HepG2 (cell line): ENCODE measurements at regions not wholly inside any gene's neighbourhood (a gene's known extent, or its start where the extent isn't known, plus 50 kb on each side); places are given as distances from the start of the nearest gene placed in this dataset.

Experiments
- CHD2 ChIP-seq: IDR thresholded peaks from 2 replicates; pipeline ENCODE4 v1.6.1; 2011; ENCODE audit warnings: low read depth, low read length, improper control_type of control experiment
- FOXP1 ChIP-seq, 2 experiments: fragments of 450-650 bp in 1 of 2; IDR thresholded peaks; 2 replicates each; pipeline ENCODE4 v1.6.1; 2017 to 2018; ENCODE audit warnings: antibody characterized with exemption in 1 of 2
- KDM5A ChIP-seq: fragments of 200-600 bp; sonication (generic); IDR thresholded peaks from 2 replicates; pipeline ENCODE4 v1.7.0; 2018; ENCODE audit warnings: antibody characterized with exemption, mild to moderate bottlenecking, low read length, borderline replicate concordance
- MEIS2 ChIP-seq: sonication (generic); formaldehyde crosslinking; IDR thresholded peaks from 2 replicates; pipeline ENCODE4 v1.9.0; 2021; ENCODE audit warnings: mild to moderate bottlenecking, missing genetic modification reagents
- PRDM10 ChIP-seq: sonication (generic); formaldehyde crosslinking; IDR thresholded peaks from 2 replicates; pipeline ENCODE4 v1.4.0; 2020; ENCODE audit warnings: low read depth, missing genetic modification reagents
- SRSF1 ChIP-seq: fragments of 200-400 bp; formaldehyde crosslinking; optimal IDR thresholded peaks from 2 replicates; pipeline ENCODE3; 2017; ENCODE audit warnings: mild to moderate bottlenecking, low read depth, low read length, moderate library complexity
- THYN1 ChIP-seq: sonication (generic); formaldehyde crosslinking; IDR thresholded peaks from 2 replicates; pipeline ENCODE4 v1.8.1; 2023; ENCODE audit warnings: low read depth, mild to moderate bottlenecking, moderate library complexity, missing genetic modification reagents, borderline replicate concordance
- ZMYM4 ChIP-seq: sonication (generic); formaldehyde crosslinking; IDR thresholded peaks from 2 replicates; pipeline ENCODE4 v1.8.1; 2023; ENCODE audit warnings: mild to moderate bottlenecking, missing genetic modification reagents
- ZNF12 ChIP-seq: sonication (generic); formaldehyde crosslinking; IDR thresholded peaks from 2 replicates; pipeline ENCODE4 v1.5.0; 2020; ENCODE audit warnings: missing genetic modification reagents
- ZNF296 ChIP-seq: sonication (generic); formaldehyde crosslinking; conservative IDR thresholded peaks from 2 replicates; pipeline ENCODE4 v1.5.0; 2020; ENCODE audit warnings: mild to moderate bottlenecking, missing genetic modification reagents
- ZNF337 ChIP-seq: sonication (generic); formaldehyde crosslinking; IDR thresholded peaks from 2 replicates; pipeline ENCODE4 v1.5.1; 2020; ENCODE audit warnings: missing genetic modification reagents, low read depth, mild to moderate bottlenecking, borderline replicate concordance
- ZNF383 ChIP-seq: sonication (generic); formaldehyde crosslinking; IDR thresholded peaks from 2 replicates; pipeline ENCODE4 v1.4.0; 2020; ENCODE audit warnings: missing genetic modification reagents, mild to moderate bottlenecking, borderline replicate concordance
- ZNF589 ChIP-seq: sonication (generic); formaldehyde crosslinking; conservative IDR thresholded peaks from 2 replicates; pipeline ENCODE4 v1.8.0; 2022; ENCODE audit warnings: mild to moderate bottlenecking, moderate library complexity, missing genetic modification reagents
- ZNF773 ChIP-seq: sonication (generic); formaldehyde crosslinking; IDR thresholded peaks from 2 replicates; pipeline ENCODE4 v1.4.0; 2020; ENCODE audit warnings: missing genetic modification reagents, borderline replicate concordance
- ZNF777 ChIP-seq: sonication (generic); formaldehyde crosslinking; IDR thresholded peaks from 2 replicates; pipeline ENCODE4 v1.4.0; 2020; ENCODE audit warnings: missing genetic modification reagents
- ZNF792 ChIP-seq: IDR thresholded peaks from 2 replicates; pipeline ENCODE4 v1.6.1; 2016
- TF ChIP-seq, protein P1 (sequence below): IDR thresholded peaks from 2 replicates; pipeline ENCODE4 v1.6.1; 2018; ENCODE audit warnings: missing genetic modification reagents
- TF ChIP-seq, protein P2 (sequence below): sonication (generic); formaldehyde crosslinking; IDR thresholded peaks from 2 replicates; pipeline ENCODE4 v1.4.0; 2020; ENCODE audit warnings: mild to moderate bottlenecking, missing genetic modification reagents

GRCh38 chr2:152242787-152243472, 67.4 kb upstream of the STAM2 start (continued):
- TF ChIP-seq THYN1 (CRISPR knock-in tag) (no peak), KDM5A (no peak), FOXP1 (IDR thresholded peaks at IDR 0.05) (no peak), FOXP1 (CRISPR knock-in tag; IDR thresholded peaks at IDR 0.05) (no peak), ZNF12 (CRISPR knock-in tag) (no peak), ZNF773 (CRISPR knock-in tag) (no peak), ZNF337 (CRISPR knock-in tag) (no peak), ZNF777 (CRISPR knock-in tag) (no peak), ZNF296 (CRISPR knock-in tag) (no peak), PRDM10 (CRISPR knock-in tag) (no peak), SRSF1 (no peak), CHD2 (no peak), ZNF589 (CRISPR knock-in tag) (no peak), ZNF792 (CRISPR knock-in tag) (0 out of 2 replicates have a peak, but pooled peaks have one; percentile 25), MEIS2 (CRISPR knock-in tag) (no peak), ZMYM4 (CRISPR knock-in tag) (peak; percentile 42; the same call in 1 of the 2 replicates), ZNF383 (CRISPR knock-in tag) (no peak)
- TF ChIP-seq, protein P1, sequence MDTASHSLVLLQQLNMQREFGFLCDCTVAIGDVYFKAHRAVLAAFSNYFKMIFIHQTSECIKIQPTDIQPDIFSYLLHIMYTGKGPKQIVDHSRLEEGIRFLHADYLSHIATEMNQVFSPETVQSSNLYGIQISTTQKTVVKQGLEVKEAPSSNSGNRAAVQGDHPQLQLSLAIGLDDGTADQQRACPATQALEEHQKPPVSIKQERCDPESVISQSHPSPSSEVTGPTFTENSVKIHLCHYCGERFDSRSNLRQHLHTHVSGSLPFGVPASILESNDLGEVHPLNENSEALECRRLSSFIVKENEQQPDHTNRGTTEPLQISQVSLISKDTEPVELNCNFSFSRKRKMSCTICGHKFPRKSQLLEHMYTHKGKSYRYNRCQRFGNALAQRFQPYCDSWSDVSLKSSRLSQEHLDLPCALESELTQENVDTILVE (CRISPR knock-in tag), result no peak
- TF ChIP-seq, protein P2, sequence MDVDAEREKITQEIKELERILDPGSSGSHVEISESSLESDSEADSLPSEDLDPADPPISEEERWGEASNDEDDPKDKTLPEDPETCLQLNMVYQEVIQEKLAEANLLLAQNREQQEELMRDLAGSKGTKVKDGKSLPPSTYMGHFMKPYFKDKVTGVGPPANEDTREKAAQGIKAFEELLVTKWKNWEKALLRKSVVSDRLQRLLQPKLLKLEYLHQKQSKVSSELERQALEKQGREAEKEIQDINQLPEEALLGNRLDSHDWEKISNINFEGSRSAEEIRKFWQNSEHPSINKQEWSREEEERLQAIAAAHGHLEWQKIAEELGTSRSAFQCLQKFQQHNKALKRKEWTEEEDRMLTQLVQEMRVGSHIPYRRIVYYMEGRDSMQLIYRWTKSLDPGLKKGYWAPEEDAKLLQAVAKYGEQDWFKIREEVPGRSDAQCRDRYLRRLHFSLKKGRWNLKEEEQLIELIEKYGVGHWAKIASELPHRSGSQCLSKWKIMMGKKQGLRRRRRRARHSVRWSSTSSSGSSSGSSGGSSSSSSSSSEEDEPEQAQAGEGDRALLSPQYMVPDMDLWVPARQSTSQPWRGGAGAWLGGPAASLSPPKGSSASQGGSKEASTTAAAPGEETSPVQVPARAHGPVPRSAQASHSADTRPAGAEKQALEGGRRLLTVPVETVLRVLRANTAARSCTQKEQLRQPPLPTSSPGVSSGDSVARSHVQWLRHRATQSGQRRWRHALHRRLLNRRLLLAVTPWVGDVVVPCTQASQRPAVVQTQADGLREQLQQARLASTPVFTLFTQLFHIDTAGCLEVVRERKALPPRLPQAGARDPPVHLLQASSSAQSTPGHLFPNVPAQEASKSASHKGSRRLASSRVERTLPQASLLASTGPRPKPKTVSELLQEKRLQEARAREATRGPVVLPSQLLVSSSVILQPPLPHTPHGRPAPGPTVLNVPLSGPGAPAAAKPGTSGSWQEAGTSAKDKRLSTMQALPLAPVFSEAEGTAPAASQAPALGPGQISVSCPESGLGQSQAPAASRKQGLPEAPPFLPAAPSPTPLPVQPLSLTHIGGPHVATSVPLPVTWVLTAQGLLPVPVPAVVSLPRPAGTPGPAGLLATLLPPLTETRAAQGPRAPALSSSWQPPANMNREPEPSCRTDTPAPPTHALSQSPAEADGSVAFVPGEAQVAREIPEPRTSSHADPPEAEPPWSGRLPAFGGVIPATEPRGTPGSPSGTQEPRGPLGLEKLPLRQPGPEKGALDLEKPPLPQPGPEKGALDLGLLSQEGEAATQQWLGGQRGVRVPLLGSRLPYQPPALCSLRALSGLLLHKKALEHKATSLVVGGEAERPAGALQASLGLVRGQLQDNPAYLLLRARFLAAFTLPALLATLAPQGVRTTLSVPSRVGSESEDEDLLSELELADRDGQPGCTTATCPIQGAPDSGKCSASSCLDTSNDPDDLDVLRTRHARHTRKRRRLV (CRISPR knock-in tag), result no peak
